HG02642 (cell line): ENCODE measurements at regions not wholly inside any gene's neighbourhood (a gene's known extent, or its start where the extent isn't known, plus 50 kb on each side); places are given as distances from the start of the nearest gene placed in this dataset.
"Not testable (repeated sequence)": the region's sequence is repeated elsewhere in the genome, so short reads cannot be mapped to it uniquely, and the experiment has no call there.

Source experiments
- ATAC-seq: cut with Tn5 transposase; IDR thresholded peaks from one replicate; pipeline ENCODE4 v1.9.1; 2021; ENCODE audit warnings: mild to moderate bottlenecking; ENCODE audit not compliant: unreplicated experiment, poor library complexity

- no peak for ATAC-seq
These were observed 81.1 kb downstream of the CD200R1L start for GRCh38 chr3:112765531-112765930.

DNA sequence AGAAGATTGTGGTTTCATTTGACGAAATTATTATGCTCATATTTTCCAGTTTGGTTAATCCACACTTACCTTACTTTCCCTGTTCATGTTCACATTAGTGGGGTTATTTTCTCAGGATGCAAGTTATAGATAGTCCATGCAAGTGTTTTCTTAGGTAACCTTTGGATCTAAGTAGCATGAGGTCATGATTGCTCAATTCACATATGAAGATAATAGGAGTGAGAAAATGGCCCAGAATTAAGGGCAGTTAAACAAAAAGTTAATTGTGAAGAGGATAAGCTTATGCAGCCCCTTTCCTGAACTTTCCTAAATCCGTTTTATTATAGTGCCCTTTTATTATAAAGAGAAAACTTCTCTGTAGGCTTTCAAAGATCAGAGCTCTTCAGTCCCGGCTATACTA lies 83.4 kb downstream of the CD200R1L start:
- no peak for ATAC-seq

- ATAC-seq, result no peak
These were observed 85.5 kb downstream of the CD200R1L start for GRCh38 chr3:112761062-112761638.

DNA sequence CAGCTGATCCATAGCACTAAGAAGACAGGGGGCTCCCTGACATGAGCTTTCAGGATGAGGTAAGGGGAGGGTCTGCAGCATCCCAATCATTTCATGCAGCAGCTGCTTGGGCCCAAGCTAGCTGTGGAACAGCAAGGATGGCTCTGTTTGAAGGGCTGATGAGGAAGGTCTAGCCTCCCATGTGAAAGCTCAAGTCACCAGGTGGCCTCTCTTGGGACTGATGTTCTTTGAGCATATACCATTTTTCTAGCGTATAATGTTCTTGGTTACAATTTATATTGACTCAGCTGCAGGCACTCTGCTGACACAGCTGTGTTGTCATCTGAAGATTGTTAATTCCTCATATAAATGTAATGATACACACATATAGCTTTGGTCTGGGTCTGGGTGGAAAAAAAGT lies 87.0 kb downstream of the CD200R1L start:
- no peak for ATAC-seq

DNA sequence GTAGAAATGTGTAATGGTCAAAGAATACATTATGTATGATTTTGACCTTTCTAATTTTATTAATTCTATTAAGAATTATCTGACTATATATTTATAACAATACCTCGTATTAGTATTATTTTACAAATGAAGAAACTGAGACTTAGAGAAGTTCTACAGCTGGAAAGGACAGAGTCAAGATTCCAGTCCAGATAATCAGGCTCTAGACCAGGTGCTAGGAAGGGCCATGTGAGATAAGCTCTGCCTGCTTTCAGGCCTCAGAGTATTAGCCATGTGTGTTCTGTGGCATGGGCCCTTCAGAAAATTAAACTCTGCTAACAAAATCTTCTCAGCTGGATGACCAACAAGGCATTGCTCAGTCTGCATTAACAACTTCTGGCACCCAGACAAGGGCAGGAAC lies 87.5 kb downstream of the CD200R1L start:
- ATAC-seq, result no peak

GRCh38 chr3:112757197-112757596 lies 89.5 kb downstream of the CD200R1L start:
- no peak for ATAC-seq

DNA sequence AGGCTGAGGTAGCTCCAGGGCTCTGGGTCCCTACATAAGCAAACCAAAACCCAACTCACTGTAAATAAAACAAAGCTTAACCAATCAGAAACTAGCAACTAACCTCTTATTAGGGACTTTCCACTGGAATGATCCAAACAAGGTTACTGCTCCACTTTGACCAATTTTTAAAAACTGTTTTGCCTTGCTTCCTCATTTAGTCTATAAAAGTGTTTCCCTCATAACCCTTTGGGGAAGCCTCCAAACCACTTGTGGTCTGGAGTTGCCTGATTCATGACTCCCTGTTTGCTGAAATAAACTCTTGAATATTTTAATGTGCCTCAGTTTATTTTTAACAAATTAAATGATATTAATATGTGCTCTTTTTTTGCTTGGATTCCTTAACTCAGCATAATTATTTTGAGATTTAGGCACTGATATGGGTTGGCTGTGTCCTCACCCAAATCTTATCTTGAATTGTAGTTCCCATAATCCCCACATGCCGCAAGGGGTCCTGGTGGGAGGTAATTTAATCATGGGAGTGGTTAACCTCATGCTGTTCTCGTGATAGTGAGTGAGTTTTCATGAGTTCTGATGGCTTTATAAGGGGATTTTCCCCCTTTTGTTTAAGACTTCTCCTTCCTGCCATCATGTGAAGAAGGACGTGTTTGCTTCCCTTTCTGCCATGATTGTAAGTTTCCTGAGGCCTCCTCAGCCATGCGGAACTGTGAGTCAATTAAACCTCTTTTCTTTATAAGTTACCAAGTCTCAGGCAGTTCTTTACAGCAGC lies 90.6 kb downstream of the CD200R1L start:
- no peak for ATAC-seq

- not testable (repeated sequence) for ATAC-seq
These were observed 91.6 kb downstream of the CD200R1L start for GRCh38 chr3:112755046-112755445.

GRCh38 chr3:112751564-112752512 lies 94.8 kb downstream of the CD200R1L start:
- ATAC-seq, result no peak

DNA sequence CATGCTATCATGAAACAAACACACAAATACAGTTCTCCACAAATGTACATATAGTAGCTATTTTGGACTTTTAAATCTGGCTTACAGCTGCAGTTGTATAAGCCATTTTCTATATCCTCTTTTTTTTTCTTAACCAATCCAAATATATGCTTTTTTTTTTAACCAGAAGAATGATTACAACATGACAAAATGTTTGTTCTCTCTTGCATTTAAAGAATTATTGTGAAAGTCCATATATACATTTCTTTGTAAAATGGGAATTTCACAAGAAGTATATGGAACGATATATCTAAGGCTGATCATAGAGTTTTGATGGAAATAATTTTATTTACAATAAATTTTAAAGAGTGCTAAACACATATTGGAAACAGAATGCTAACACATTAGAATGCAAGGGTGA lies 95.6 kb downstream of the CD200R1L start:
- ATAC-seq, result no peak

- ATAC-seq, result no peak
These were observed 99.0 kb downstream of the CD200R1L start for GRCh38 chr3:112747624-112748023.

DNA sequence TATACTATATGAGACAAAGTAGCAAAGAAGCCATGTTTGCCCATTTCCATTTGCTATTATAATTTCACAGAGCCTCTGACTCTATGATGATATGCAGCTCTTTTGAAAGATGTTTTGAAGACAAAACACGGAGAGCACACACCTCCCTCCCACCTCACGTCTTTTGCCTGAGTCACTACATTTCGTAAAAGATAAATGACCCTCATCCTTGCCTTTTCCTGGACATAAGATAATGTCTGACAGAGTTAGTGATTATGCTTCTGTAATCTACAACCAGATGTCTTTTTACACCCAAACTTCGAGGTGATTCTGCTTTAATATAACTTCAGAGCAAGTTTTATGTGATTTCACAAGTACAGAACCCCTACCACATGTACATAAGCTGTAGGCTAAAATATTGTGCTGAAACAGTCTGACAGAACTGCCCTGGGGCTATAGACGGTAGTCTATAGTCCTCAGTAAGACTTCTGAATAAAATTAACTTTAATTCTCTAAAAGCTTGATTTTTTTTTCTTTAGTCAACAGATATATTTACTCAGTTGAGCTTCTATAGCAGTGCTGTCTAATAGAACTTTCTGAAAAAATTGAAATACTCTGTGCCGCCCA lies 99.9 kb downstream of the CD200R1L start:
- no peak for ATAC-seq

GRCh38 chr3:112745567-112746248 lies 101.0 kb downstream of the CD200R1L start:
- ATAC-seq, result no peak

- ATAC-seq, result no peak
These were observed 101.7 kb downstream of the CD200R1L start for GRCh38 chr3:112744825-112745566.

GRCh38 chr3:112744106-112744505 lies 102.6 kb downstream of the CD200R1L start:
- ATAC-seq, result no peak

DNA sequence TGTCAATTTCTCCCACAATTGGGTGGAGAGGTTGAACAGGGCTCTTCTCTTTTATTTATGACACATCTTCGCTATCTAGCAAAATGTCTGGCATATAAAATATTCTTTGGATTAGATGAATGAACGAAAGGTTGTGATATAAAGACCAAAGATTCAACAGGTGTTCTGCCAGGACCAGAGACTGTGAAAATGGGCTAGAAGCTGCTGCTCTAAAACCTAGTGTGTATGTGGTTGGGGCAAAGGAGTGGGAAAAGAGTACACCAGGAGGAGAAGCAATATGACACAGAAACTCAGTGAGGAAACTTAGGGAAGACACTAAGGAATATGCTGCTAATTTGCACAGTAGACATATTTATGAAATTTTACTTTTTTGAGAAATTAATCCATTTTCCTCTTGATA lies 102.0 kb upstream of the CCDC80 start:
- ATAC-seq, result no peak

- no peak for ATAC-seq
These were observed 101.0 kb upstream of the CCDC80 start for GRCh38 chr3:112741983-112742382.

GRCh38 chr3:112740835-112741234 lies 99.9 kb upstream of the CCDC80 start:
- ATAC-seq, result no peak

DNA sequence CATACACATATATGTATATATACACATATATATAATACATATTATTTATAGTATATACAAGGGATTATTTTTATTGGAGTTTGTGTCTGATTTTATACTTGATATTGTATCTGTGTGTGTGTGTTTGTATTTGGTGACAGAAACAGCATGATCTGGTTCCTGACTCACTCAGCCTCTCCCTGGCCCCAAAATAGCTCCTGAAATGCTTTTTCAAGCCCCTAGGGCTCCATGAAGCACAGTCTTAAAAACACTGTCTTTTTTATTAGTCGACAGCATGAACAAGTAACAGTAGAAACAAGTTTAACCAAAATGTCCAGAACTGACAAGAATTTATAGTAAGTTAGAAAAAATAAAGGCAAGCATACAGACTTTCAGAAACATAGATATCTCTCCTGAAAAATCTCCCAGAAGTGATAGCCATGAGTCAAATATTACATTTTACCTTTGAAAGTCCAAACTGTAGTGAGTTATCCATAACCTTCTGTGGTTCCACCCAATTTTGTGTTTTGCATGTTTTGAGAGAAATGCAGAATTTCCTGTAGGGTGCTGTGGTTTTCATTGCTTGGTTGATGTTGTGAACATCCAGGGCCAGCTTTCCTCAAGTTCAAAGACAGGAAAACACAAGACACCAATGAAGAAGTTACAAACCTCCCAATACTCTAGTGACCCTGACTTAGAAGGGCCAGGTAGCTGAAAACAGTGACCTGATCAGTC lies 98.5 kb upstream of the CCDC80 start:
- no peak for ATAC-seq
